Activated CD8-positive, alpha-beta T cell treated with anti-CD3 and anti-CD28 coated beads for 36 hours (primary cell): ENCODE measurements at regions not wholly inside any gene's neighbourhood (a gene's known extent, or its start where the extent isn't known, plus 50 kb on each side); places are given as distances from the start of the nearest gene placed in this dataset.

Experiments used
- ATAC-seq: fragments of 200-7000 bp; cut with Tn5 transposase; one replicate; pipeline ENCODE4 v1.10.0; 2021; ENCODE audit warnings: mild to moderate bottlenecking, moderate library complexity
- CTCF ChIA-PET: fragments of 350-600 bp; sonication (Branson Sonifier 250); formaldehyde crosslinking; loops from one replicate; lab custom pipeline; 2021; ENCODE audit warnings: antibody characterized with exemption; lab: Charles Lee
- POLR2A ChIA-PET: fragments of 350-600 bp; sonication (Branson Sonifier 250); formaldehyde crosslinking; loops from one replicate; lab custom pipeline; 2021; ENCODE audit warnings: antibody characterized with exemption; lab: Charles Lee
- DNase-seq: peaks from one replicate; pipeline ENCODE4 v3.0.0-alpha.2; 2020
- H3K27ac Mint-ChIP-seq: one replicate; pipeline ENCODE4 v1.8.0; 2021; ENCODE audit warnings: mild to moderate bottlenecking, mixed read lengths
- H3K27me3 Mint-ChIP-seq: one replicate; pipeline ENCODE4 v1.8.0; 2021; ENCODE audit warnings: mixed read lengths
- H3K36me3 Mint-ChIP-seq: one replicate; pipeline ENCODE4 v1.8.0; 2021; ENCODE audit warnings: low read depth, mixed read lengths
- H3K4me1 Mint-ChIP-seq: one replicate; pipeline ENCODE4 v1.8.0; 2021; ENCODE audit warnings: low read depth, mixed read lengths
- H3K4me3 Mint-ChIP-seq: one replicate; pipeline ENCODE4 v1.8.0; 2021; ENCODE audit warnings: mild to moderate bottlenecking, moderate library complexity, mixed read lengths
- H3K9me3 Mint-ChIP-seq: one replicate; pipeline ENCODE4 v1.8.0; 2021; ENCODE audit warnings: mixed read lengths
- CTCF ChIP-seq: fragments of 200-600 bp; IDR thresholded peaks from one replicate; pipeline ENCODE4 v1.8.0; 2022; ENCODE audit warnings: antibody characterized with exemption, mild to moderate bottlenecking
- intact Hi-C: fragments of 100-400 bp; cut with micrococcal nuclease; formaldehyde crosslinking; loops from one replicate; pipeline ENCODE4 v1.10.0; 2022

GRCh38 chr2:139769633-139770032 is 989.4 kb upstream of the NXPH2 start:
- ATAC-seq (no peak), DNase-seq (no peak)
- no peaks in the 10 kb centered on the region for H3K27me3 Mint-ChIP-seq
- CTCF ChIA-PET, result no interaction called here
- no peak for TF ChIP-seq CTCF
- H3K4me1 Mint-ChIP-seq, result no peaks in the 10 kb centered on the region
- peaks cover 2% of the 10 kb centered on the region for H3K9me3 Mint-ChIP-seq
- POLR2A ChIA-PET, result no interaction called here
- H3K36me3 Mint-ChIP-seq, result no peaks in the 10 kb centered on the region
- H3K27ac Mint-ChIP-seq, result no peak overlapping the region
- intact Hi-C loops, result no loop called here
- H3K4me3 Mint-ChIP-seq, result no peak overlapping the region

DNA sequence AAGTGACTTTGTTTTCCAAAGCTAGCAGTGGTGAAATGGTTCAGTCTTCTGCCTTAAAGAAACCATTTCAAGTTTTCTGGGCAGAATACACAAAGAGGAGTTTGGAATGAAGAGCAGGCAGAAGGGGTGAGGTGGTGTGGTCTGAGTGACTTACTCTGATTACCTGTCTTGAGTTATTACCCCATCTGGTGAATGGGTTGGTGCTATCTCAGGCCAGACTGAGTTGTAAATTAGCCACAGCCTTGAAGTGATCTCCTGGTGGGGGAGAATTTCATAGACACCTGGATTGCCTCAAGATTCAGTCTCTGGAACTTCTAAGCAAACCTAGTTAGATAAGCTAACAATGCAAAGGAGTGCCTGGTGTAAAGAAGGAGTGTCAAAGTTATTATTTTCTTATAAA is 983.5 kb upstream of the NXPH2 start:
- ATAC-seq, result no peak
- no peaks in the 10 kb centered on the region for H3K36me3 Mint-ChIP-seq
- H3K27ac Mint-ChIP-seq, result no peak overlapping the region
- intact Hi-C loops, result no loop called here
- no peak overlapping the region for H3K4me3 Mint-ChIP-seq
- no peak for DNase-seq
- H3K9me3 Mint-ChIP-seq, result peaks cover 1% of the 10 kb centered on the region
- TF ChIP-seq CTCF, result no peak
- H3K4me1 Mint-ChIP-seq, result no peaks in the 10 kb centered on the region
- ChIA-PET CTCF (no interaction called here), POLR2A (no interaction called here)
- no peaks in the 10 kb centered on the region for H3K27me3 Mint-ChIP-seq

DNA sequence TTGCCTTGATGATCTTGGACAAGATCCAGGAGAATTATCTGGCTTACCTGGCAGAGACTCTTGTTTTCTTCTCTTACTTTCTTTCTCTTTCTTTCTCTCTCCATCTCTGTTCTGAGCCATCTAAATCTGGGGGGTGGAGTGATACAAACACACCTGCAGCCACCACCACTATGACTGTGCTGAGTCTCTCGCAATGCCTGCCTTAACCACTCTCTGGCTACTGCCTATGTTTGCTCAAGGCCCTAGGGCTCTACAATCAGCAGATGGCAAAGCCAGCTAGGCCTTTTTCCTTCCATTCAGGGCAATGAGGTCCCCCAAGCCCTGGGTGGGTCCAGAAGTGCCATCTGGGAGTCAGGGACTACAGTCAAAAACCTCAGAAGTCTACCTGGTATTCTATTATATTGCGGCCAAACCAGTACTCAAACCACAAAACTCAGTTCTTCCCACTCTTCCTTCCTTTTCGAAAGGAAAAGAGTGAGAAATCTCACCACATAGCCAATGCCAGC is 978.9 kb upstream of the NXPH2 start:
- no peak for ATAC-seq
- H3K27ac Mint-ChIP-seq, result no peak overlapping the region

DNA sequence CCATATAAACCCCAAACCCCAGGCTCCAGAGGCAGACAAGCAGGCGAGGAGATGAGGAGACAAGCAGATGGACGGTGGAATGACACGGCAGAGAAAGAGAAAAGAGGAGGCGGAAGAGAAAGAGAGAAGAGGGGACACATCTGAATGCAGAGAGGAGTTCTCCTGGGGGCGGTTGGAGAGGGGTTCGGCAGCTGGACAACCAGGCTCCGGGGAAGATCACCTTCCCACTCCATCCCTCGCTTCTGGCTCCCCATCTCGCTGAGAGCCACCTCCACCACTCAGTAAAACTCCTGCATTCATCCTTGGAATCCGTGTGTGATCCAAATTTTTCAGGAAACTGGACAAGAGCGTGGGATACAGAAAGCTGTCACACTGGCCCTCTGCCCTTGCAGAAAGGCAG is 966.7 kb upstream of the NXPH2 start:
- ChIA-PET POLR2A (no interaction called here), CTCF (no interaction called here)
- Mint-ChIP-seq H3K4me1 (no peaks in the 10 kb centered on the region), H3K4me3 (no peak overlapping the region), H3K36me3 (no peaks in the 10 kb centered on the region), H3K9me3 (peaks cover 15% of the 10 kb centered on the region), H3K27me3 (no peaks in the 10 kb centered on the region), H3K27ac (no peak overlapping the region)
- DNase-seq (no peak), ATAC-seq (no peak)
- intact Hi-C loops, result no loop called here
- no peak for TF ChIP-seq CTCF

More for the DNA sequence above, 978.9 kb upstream of the NXPH2 start:
- Mint-ChIP-seq H3K4me1 (no peaks in the 10 kb centered on the region), H3K9me3 (peaks cover 23% of the 10 kb centered on the region), H3K4me3 (no peak overlapping the region), H3K36me3 (no peaks in the 10 kb centered on the region), H3K27me3 (no peaks in the 10 kb centered on the region)
- intact Hi-C loops, result no loop called here
- no peak for TF ChIP-seq CTCF
- no peak for DNase-seq
- CTCF ChIA-PET, result no interaction called here
- POLR2A ChIA-PET, result no interaction called here

DNA sequence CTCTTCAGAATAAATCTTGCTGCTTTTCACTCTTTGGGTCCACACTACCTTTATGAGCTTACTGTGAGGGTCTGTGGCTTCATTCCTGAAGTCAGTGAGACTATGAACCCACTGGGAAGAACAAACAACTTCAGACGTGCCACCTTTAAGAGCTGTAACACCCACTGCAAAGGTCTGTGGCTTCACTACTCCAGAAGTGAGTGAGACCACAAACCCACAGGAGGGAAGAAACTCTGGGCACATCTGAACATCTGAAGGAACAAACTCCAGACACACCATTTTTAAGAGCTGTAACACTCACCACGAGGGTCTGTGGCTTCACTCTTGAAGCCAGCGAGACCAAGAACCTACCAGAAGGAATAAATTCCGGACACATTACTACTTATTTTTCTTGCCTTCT is 964.1 kb upstream of the NXPH2 start:
- Mint-ChIP-seq H3K4me1 (no peaks in the 10 kb centered on the region), H3K27me3 (no peaks in the 10 kb centered on the region), H3K9me3 (peaks cover 14% of the 10 kb centered on the region), H3K36me3 (no peaks in the 10 kb centered on the region), H3K27ac (no peak overlapping the region), H3K4me3 (no peak overlapping the region)
- intact Hi-C loops, result no loop called here
- DNase-seq (no peak), ATAC-seq (no peak)
- no peak for TF ChIP-seq CTCF
- POLR2A ChIA-PET, result no interaction called here
- CTCF ChIA-PET, result interaction anchor here (1.2 kb wide), 1 partner anchor 13 kb away, joined by 3 read pairs; no protein-coding TSS in a partner anchor
